HepG2 (cell line): ENCODE measurements at regions not wholly inside any gene's neighbourhood (a gene's known extent, or its start where the extent isn't known, plus 50 kb on each side); places are given as distances from the start of the nearest gene placed in this dataset.

Source experiments
- ARID2 ChIP-seq: sonication (generic); formaldehyde crosslinking; IDR thresholded peaks from 2 replicates; pipeline ENCODE4 v1.8.1; 2022; ENCODE audit warnings: mild to moderate bottlenecking, missing genetic modification reagents, borderline replicate concordance
- ASH2L ChIP-seq: fragments of 300-600, 200-600 bp; sonication (generic); IDR thresholded peaks from 2 replicates; pipeline ENCODE4 v1.7.0; 2017; ENCODE audit warnings: low read depth, mild to moderate bottlenecking, moderate library complexity, mixed read lengths, low read length; ENCODE audit not compliant: insufficient read length
- BCL6 ChIP-seq: IDR thresholded peaks from 2 replicates; pipeline ENCODE4 v1.6.1; 2016; ENCODE audit warnings: missing genetic modification reagents, missing compliant biosample characterization
- CEBPB ChIP-seq: IDR thresholded peaks from 2 replicates; pipeline ENCODE4 v1.6.1; 2011; ENCODE audit warnings: low read depth, low read length, improper control_type of control experiment, borderline replicate concordance
- CREM ChIP-seq, 2 experiments: sonication (generic) in 1 of 2; formaldehyde crosslinking in 1 of 2; IDR thresholded peaks; 2 replicates each; pipeline versions ENCODE4 v1.4.0 to v1.6.1; 2016 to 2020; ENCODE audit warnings: antibody characterized with exemption in 1 of 2, mild to moderate bottlenecking in 1 of 2, missing genetic modification reagents in 1 of 2
- GFI1 ChIP-seq: sonication (generic); formaldehyde crosslinking; IDR thresholded peaks from 2 replicates; pipeline ENCODE4 v1.5.0; 2020; ENCODE audit warnings: missing genetic modification reagents, mild to moderate bottlenecking, borderline replicate concordance
- HNF4A ChIP-seq: sonication (generic); formaldehyde crosslinking; IDR thresholded peaks from 2 replicates; pipeline ENCODE4 v1.4.0; 2020; ENCODE audit warnings: missing genetic modification reagents
- KAT8 ChIP-seq: IDR thresholded peaks from 2 replicates; pipeline ENCODE4 v1.6.1; 2016; ENCODE audit warnings: missing genetic modification reagents, missing compliant biosample characterization
- MED13 ChIP-seq: sonication (generic); formaldehyde crosslinking; IDR thresholded peaks from 2 replicates; pipeline ENCODE4 v1.5.0; 2020; ENCODE audit warnings: missing genetic modification reagents
- NR2F6 ChIP-seq, 2 experiments: IDR thresholded peaks; 2 replicates each; pipeline ENCODE4 v1.6.1; 2016; ENCODE audit warnings: antibody characterized with exemption in 1 of 2, mild to moderate bottlenecking in 1 of 2
- RFX1 ChIP-seq: fragments of 450-650 bp; IDR thresholded peaks from 2 replicates; pipeline ENCODE4 v1.6.1; 2017
- TCF7 ChIP-seq: sonication (generic); IDR thresholded peaks from 2 replicates; pipeline ENCODE4 v1.6.1; 2016; ENCODE audit warnings: antibody characterized with exemption, low read depth
- ZMYM3 ChIP-seq: sonication (generic); formaldehyde crosslinking; IDR thresholded peaks from 2 replicates; pipeline ENCODE4 v1.5.1; 2020; ENCODE audit warnings: mild to moderate bottlenecking, missing genetic modification reagents
- ZNF121 ChIP-seq: sonication (generic); formaldehyde crosslinking; IDR thresholded peaks from 2 replicates; pipeline ENCODE4 v1.5.0; 2020; ENCODE audit warnings: mild to moderate bottlenecking, missing genetic modification reagents
- ZNF224 ChIP-seq: sonication (generic); formaldehyde crosslinking; IDR thresholded peaks from 2 replicates; pipeline ENCODE4 v1.5.0; 2020; ENCODE audit warnings: mild to moderate bottlenecking, missing genetic modification reagents
- ZNF225 ChIP-seq: sonication (generic); formaldehyde crosslinking; IDR thresholded peaks from 2 replicates; pipeline ENCODE4 v1.4.0; 2020; ENCODE audit warnings: mild to moderate bottlenecking, missing genetic modification reagents
- ZNF777 ChIP-seq: sonication (generic); formaldehyde crosslinking; IDR thresholded peaks from 2 replicates; pipeline ENCODE4 v1.4.0; 2020; ENCODE audit warnings: missing genetic modification reagents
- TF ChIP-seq, protein P1 (sequence below), 2 experiments: sonication (generic) in 1 of 2; formaldehyde crosslinking in 1 of 2; IDR thresholded peaks; 2 replicates each; pipeline versions ENCODE4 v1.4.0 to v1.6.1; 2016 to 2020; ENCODE audit warnings: borderline replicate concordance in 1 of 2, low read depth in 1 of 2, mild to moderate bottlenecking in 1 of 2, missing genetic modification reagents in 1 of 2
- TF ChIP-seq, protein P2 (sequence below): IDR thresholded peaks from 2 replicates; pipeline ENCODE4 v1.4.0; 2020; ENCODE audit warnings: mild to moderate bottlenecking, missing genetic modification reagents
- TF ChIP-seq, protein P3 (sequence below): sonication (generic); formaldehyde crosslinking; IDR thresholded peaks from 2 replicates; pipeline ENCODE4 v1.4.0; 2020; ENCODE audit warnings: missing genetic modification reagents

DNA sequence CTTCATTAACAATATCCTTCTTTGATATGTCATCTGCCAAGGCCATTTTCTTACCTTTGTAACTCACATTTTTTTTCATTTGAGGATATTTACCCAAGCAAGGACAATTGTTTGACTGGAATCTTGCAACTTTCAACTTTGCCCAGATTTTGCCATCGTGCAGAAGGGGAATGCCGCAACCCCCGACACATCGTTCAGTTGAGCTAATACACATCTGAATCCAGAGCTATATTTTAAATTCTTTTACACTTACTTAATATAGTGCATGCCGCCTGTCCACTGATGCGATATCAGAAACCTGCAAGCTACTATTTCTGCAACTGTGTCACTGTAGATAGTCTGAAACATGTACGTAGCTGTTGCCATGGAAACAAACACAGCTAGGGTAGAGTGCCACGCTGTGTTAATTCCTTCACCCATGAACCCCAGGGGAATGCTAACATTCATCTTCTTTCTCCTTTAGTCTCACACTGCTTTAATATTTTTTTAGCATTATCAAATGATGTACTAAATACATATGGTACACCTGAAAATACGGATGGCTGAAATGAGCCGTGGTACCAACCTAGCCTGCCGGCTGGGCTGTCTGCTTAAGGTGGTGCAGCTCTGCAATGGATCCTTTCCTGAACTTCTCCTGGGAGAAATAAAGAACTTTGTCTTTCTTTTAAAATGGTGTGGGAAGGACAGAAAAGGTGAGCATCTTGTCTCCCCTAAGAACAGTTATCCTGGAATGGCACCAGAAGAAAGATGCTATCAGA is 77.0 kb upstream of the FOXN3 start (continued):
- TF ChIP-seq, protein P1, sequence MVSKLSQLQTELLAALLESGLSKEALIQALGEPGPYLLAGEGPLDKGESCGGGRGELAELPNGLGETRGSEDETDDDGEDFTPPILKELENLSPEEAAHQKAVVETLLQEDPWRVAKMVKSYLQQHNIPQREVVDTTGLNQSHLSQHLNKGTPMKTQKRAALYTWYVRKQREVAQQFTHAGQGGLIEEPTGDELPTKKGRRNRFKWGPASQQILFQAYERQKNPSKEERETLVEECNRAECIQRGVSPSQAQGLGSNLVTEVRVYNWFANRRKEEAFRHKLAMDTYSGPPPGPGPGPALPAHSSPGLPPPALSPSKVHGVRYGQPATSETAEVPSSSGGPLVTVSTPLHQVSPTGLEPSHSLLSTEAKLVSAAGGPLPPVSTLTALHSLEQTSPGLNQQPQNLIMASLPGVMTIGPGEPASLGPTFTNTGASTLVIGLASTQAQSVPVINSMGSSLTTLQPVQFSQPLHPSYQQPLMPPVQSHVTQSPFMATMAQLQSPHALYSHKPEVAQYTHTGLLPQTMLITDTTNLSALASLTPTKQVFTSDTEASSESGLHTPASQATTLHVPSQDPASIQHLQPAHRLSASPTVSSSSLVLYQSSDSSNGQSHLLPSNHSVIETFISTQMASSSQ (IDR thresholded peaks at IDR 0.05; ENCODE audit: low read depth): peak; percentile 37; the same call in 1 of the 2 replicates
- TF ChIP-seq, protein P1 (CRISPR knock-in tag; IDR thresholded peaks at IDR 0.05; ENCODE audit: borderline replicate concordance): no peak
- TF ChIP-seq RFX1 (peak; percentile 77), ZNF224 (CRISPR knock-in tag) (no peak), CREM (IDR thresholded peaks at IDR 0.05) (peak; percentile 37; the same call in 1 of the 2 replicates), CREM (CRISPR knock-in tag; IDR thresholded peaks at IDR 0.05) (no peak), ZMYM3 (CRISPR knock-in tag) (no peak), ZNF225 (CRISPR knock-in tag) (no peak), HNF4A (CRISPR knock-in tag) (peak; percentile 70), GFI1 (peak; percentile 35; the same call in 1 of the 2 replicates), MED13 (peak; percentile 61; the same call in 1 of the 2 replicates), ASH2L (peak; percentile 54), KAT8 (0 out of 2 replicates have a peak, but pooled peaks have one; percentile 23), CEBPB (peak; percentile 81), ARID2 (no peak), TCF7 (peak; percentile 41; the same call in 1 of the 2 replicates), NR2F6 (IDR thresholded peaks at IDR 0.05) (peak; percentile 39; the same call in 1 of the 2 replicates), NR2F6 (CRISPR knock-in tag; IDR thresholded peaks at IDR 0.05) (0 out of 2 replicates have a peak, but pooled peaks have one; percentile 13), ZNF121 (CRISPR knock-in tag) (no peak), ZNF777 (CRISPR knock-in tag) (no peak), BCL6 (CRISPR knock-in tag) (0 out of 2 replicates have a peak, but pooled peaks have one; percentile 38)
- TF ChIP-seq, protein P2, sequence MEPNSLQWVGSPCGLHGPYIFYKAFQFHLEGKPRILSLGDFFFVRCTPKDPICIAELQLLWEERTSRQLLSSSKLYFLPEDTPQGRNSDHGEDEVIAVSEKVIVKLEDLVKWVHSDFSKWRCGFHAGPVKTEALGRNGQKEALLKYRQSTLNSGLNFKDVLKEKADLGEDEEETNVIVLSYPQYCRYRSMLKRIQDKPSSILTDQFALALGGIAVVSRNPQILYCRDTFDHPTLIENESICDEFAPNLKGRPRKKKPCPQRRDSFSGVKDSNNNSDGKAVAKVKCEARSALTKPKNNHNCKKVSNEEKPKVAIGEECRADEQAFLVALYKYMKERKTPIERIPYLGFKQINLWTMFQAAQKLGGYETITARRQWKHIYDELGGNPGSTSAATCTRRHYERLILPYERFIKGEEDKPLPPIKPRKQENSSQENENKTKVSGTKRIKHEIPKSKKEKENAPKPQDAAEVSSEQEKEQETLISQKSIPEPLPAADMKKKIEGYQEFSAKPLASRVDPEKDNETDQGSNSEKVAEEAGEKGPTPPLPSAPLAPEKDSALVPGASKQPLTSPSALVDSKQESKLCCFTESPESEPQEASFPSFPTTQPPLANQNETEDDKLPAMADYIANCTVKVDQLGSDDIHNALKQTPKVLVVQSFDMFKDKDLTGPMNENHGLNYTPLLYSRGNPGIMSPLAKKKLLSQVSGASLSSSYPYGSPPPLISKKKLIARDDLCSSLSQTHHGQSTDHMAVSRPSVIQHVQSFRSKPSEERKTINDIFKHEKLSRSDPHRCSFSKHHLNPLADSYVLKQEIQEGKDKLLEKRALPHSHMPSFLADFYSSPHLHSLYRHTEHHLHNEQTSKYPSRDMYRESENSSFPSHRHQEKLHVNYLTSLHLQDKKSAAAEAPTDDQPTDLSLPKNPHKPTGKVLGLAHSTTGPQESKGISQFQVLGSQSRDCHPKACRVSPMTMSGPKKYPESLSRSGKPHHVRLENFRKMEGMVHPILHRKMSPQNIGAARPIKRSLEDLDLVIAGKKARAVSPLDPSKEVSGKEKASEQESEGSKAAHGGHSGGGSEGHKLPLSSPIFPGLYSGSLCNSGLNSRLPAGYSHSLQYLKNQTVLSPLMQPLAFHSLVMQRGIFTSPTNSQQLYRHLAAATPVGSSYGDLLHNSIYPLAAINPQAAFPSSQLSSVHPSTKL: peak; percentile 71
- TF ChIP-seq, protein P3, sequence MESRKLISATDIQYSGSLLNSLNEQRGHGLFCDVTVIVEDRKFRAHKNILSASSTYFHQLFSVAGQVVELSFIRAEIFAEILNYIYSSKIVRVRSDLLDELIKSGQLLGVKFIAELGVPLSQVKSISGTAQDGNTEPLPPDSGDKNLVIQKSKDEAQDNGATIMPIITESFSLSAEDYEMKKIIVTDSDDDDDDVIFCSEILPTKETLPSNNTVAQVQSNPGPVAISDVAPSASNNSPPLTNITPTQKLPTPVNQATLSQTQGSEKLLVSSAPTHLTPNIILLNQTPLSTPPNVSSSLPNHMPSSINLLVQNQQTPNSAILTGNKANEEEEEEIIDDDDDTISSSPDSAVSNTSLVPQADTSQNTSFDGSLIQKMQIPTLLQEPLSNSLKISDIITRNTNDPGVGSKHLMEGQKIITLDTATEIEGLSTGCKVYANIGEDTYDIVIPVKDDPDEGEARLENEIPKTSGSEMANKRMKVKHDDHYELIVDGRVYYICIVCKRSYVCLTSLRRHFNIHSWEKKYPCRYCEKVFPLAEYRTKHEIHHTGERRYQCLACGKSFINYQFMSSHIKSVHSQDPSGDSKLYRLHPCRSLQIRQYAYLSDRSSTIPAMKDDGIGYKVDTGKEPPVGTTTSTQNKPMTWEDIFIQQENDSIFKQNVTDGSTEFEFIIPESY: no peak
